ENCODE measurements at regions not wholly inside any gene's neighbourhood (a gene's known extent, or its start where the extent isn't known, plus 50 kb on each side); places are given as distances from the start of the nearest gene placed in this dataset.

GRCh38 chr3:89946884-89947283 is 839.5 kb downstream of the EPHA3 start:
- Histone ChIP-seq H3K9me3 (ENCODE audit: control extremely low read depth in 1 of 5, control insufficient read depth in 4 of 5, insufficient read depth in 2 of 5, low read depth in 1 of 5, low read length in 4 of 5) (no peaks in the 10 kb centered on the region), H3K4me3 (ENCODE audit: control insufficient read depth in 1 of 7, extremely low read depth in 1 of 7, insufficient read depth in 4 of 7, low read depth in 2 of 7, low read length in 6 of 7) (no peak overlapping the region), H3K27me3 (replicated peaks in 2 of 5; ENCODE audit: control insufficient read depth in 4 of 5, insufficient read depth in 5 of 5, low read length in 4 of 5) (no peaks in the 10 kb centered on the region), H3K27ac (ENCODE audit: insufficient read depth in 1 of 2, low read depth in 1 of 2, low read length in 2 of 2, poor library complexity in 1 of 2, severe bottlenecking in 2 of 2) (no peak overlapping the region), H3K36me3 (ENCODE audit: control insufficient read depth in 4 of 4, insufficient read depth in 4 of 4, low read length in 3 of 4) (no peaks in the 10 kb centered on the region), H3K4me1 (ENCODE audit: control extremely low read depth in 1 of 4, control insufficient read depth in 4 of 4, insufficient read depth in 4 of 4, low read length in 3 of 4) (no peaks in the 10 kb centered on the region)
- ChIA-PET POLR2A (no interaction called here), CTCF (no interaction called here)
- DNase-seq, result no peak
- WGBS (ENCODE audit: insufficient coverage), result no CpG with 5 or more reads among the region's 1 CpG

- no peaks in the 10 kb centered on the region for H3K27me3 ChIP-seq (replicated peaks in 2 of 5; ENCODE audit: control insufficient read depth in 4 of 5, insufficient read depth in 5 of 5, low read length in 4 of 5)
- H3K36me3 ChIP-seq (ENCODE audit: control insufficient read depth in 4 of 4, insufficient read depth in 4 of 4, low read length in 3 of 4), result no peaks in the 10 kb centered on the region
- WGBS (ENCODE audit: insufficient coverage), result 95% methylated on average over 3 of the region's 5 CpGs
- no peaks in the 10 kb centered on the region for H3K9me3 ChIP-seq (ENCODE audit: control extremely low read depth in 1 of 5, control insufficient read depth in 4 of 5, insufficient read depth in 2 of 5, low read depth in 1 of 5, low read length in 4 of 5)
- ChIA-PET POLR2A (no interaction called here), CTCF (no interaction called here)
- no peak for DNase-seq
- H3K4me1 ChIP-seq (ENCODE audit: control extremely low read depth in 1 of 4, control insufficient read depth in 4 of 4, insufficient read depth in 4 of 4, low read length in 3 of 4), result no peaks in the 10 kb centered on the region
- H3K4me3 ChIP-seq (ENCODE audit: control insufficient read depth in 1 of 7, extremely low read depth in 1 of 7, insufficient read depth in 4 of 7, low read depth in 2 of 7, low read length in 6 of 7), result no peak overlapping the region
- H3K27ac ChIP-seq (ENCODE audit: insufficient read depth in 1 of 2, low read depth in 1 of 2, low read length in 2 of 2, poor library complexity in 1 of 2, severe bottlenecking in 2 of 2), result no peak overlapping the region
These were observed 840.0 kb downstream of the EPHA3 start for GRCh38 chr3:89947337-89947954.

- ChIA-PET CTCF (no interaction called here), POLR2A (no interaction called here)
- Histone ChIP-seq H3K4me1 (ENCODE audit: control extremely low read depth in 1 of 4, control insufficient read depth in 4 of 4, insufficient read depth in 4 of 4, low read length in 3 of 4) (no peaks in the 10 kb centered on the region), H3K9me3 (ENCODE audit: control extremely low read depth in 1 of 5, control insufficient read depth in 4 of 5, insufficient read depth in 2 of 5, low read depth in 1 of 5, low read length in 4 of 5) (no peaks in the 10 kb centered on the region), H3K36me3 (ENCODE audit: control insufficient read depth in 4 of 4, insufficient read depth in 4 of 4, low read length in 3 of 4) (no peaks in the 10 kb centered on the region), H3K27me3 (replicated peaks in 2 of 5; ENCODE audit: control insufficient read depth in 4 of 5, insufficient read depth in 5 of 5, low read length in 4 of 5) (no peaks in the 10 kb centered on the region), H3K4me3 (ENCODE audit: control insufficient read depth in 1 of 7, extremely low read depth in 1 of 7, insufficient read depth in 4 of 7, low read depth in 2 of 7, low read length in 6 of 7) (no peak overlapping the region), H3K27ac (ENCODE audit: insufficient read depth in 1 of 2, low read depth in 1 of 2, low read length in 2 of 2, poor library complexity in 1 of 2, severe bottlenecking in 2 of 2) (no peak overlapping the region)
- DNase-seq, result no peak
These were observed 840.6 kb downstream of the EPHA3 start for GRCh38 chr3:89948008-89948407.

GRCh38 chr3:89950772-89951171 is 843.4 kb downstream of the EPHA3 start:
- Histone ChIP-seq H3K4me1 (ENCODE audit: control extremely low read depth in 1 of 4, control insufficient read depth in 4 of 4, insufficient read depth in 4 of 4, low read length in 3 of 4) (no peaks in the 10 kb centered on the region), H3K36me3 (ENCODE audit: control insufficient read depth in 4 of 4, insufficient read depth in 4 of 4, low read length in 3 of 4) (no peaks in the 10 kb centered on the region), H3K27ac (ENCODE audit: insufficient read depth in 1 of 2, low read depth in 1 of 2, low read length in 2 of 2, poor library complexity in 1 of 2, severe bottlenecking in 2 of 2) (no peak overlapping the region), H3K4me3 (ENCODE audit: control insufficient read depth in 1 of 7, extremely low read depth in 1 of 7, insufficient read depth in 4 of 7, low read depth in 2 of 7, low read length in 6 of 7) (no peak overlapping the region), H3K27me3 (replicated peaks in 2 of 5; ENCODE audit: control insufficient read depth in 4 of 5, insufficient read depth in 5 of 5, low read length in 4 of 5) (no peaks in the 10 kb centered on the region), H3K9me3 (ENCODE audit: control extremely low read depth in 1 of 5, control insufficient read depth in 4 of 5, insufficient read depth in 2 of 5, low read depth in 1 of 5, low read length in 4 of 5) (no peaks in the 10 kb centered on the region)
- WGBS (ENCODE audit: insufficient coverage), result no CpG with 5 or more reads among the region's 1 CpG
- DNase-seq, result no peak
- ChIA-PET CTCF (no interaction called here), POLR2A (no interaction called here)

DNA sequence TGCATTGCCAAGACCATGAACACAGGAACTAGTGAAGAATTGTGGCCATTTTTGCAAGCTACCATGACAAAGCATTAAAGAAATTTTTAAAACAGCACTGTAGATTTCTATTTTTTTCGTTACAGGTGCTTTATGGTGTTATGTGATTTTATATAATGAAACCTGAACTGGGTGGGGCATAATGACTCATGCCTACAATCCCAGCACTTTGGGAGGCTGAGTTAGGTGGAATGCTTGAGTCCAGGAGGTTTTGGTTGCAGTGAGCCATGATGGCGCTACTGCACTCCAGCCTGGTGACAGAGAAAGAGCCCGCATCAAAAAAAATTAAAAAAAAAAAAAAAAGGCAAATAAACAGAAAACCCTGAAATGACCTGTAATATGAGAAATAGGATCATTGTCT is 846.7 kb downstream of the EPHA3 start:
- Histone ChIP-seq H3K36me3 (ENCODE audit: control insufficient read depth in 4 of 4, insufficient read depth in 4 of 4, low read length in 3 of 4) (no peaks in the 10 kb centered on the region), H3K9me3 (ENCODE audit: control extremely low read depth in 1 of 5, control insufficient read depth in 4 of 5, insufficient read depth in 2 of 5, low read depth in 1 of 5, low read length in 4 of 5) (no peaks in the 10 kb centered on the region), H3K4me3 (ENCODE audit: control insufficient read depth in 1 of 7, extremely low read depth in 1 of 7, insufficient read depth in 4 of 7, low read depth in 2 of 7, low read length in 6 of 7) (no peak overlapping the region), H3K27me3 (replicated peaks in 2 of 5; ENCODE audit: control insufficient read depth in 4 of 5, insufficient read depth in 5 of 5, low read length in 4 of 5) (no peaks in the 10 kb centered on the region), H3K4me1 (ENCODE audit: control extremely low read depth in 1 of 4, control insufficient read depth in 4 of 4, insufficient read depth in 4 of 4, low read length in 3 of 4) (no peaks in the 10 kb centered on the region), H3K27ac (ENCODE audit: insufficient read depth in 1 of 2, low read depth in 1 of 2, low read length in 2 of 2, poor library complexity in 1 of 2, severe bottlenecking in 2 of 2) (no peak overlapping the region)
- no peak for DNase-seq
- ChIA-PET POLR2A (no interaction called here), CTCF (no interaction called here)
- WGBS (ENCODE audit: insufficient coverage), result 100% methylated on average over 1 of the region's 3 CpGs

DNA sequence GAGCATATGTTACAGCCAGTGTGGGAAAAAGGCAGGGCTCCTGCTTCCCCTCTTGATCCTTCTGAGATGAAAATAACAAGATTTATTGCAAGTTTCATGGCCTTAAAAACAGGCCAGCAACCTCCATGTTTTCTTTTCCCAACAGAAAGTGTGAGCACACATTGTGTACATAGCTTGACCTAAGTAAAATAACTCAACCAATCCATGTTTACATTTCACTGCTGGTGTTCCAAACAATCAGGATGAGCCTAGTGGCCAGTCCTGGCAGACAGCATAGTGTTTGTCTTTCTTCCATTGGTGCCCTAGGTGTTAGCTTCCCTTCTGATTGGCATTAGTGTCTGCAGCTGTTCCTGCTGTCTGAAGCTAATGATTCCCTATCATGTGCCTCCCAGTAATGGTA is 847.7 kb downstream of the EPHA3 start:
- POLR2A ChIA-PET, result no interaction called here
- H3K9me3 ChIP-seq (ENCODE audit: control extremely low read depth in 1 of 5, control insufficient read depth in 4 of 5, insufficient read depth in 2 of 5, low read depth in 1 of 5, low read length in 4 of 5), result no peaks in the 10 kb centered on the region
- no peak overlapping the region for H3K27ac ChIP-seq (ENCODE audit: insufficient read depth in 1 of 2, low read depth in 1 of 2, low read length in 2 of 2, poor library complexity in 1 of 2, severe bottlenecking in 2 of 2)
- H3K27me3 ChIP-seq (replicated peaks in 2 of 5; ENCODE audit: control insufficient read depth in 4 of 5, insufficient read depth in 5 of 5, low read length in 4 of 5), result no peaks in the 10 kb centered on the region
- no peak overlapping the region for H3K4me3 ChIP-seq (ENCODE audit: control insufficient read depth in 1 of 7, extremely low read depth in 1 of 7, insufficient read depth in 4 of 7, low read depth in 2 of 7, low read length in 6 of 7)
- CTCF ChIA-PET, result no interaction called here
- DNase-seq, result no peak
- H3K4me1 ChIP-seq (ENCODE audit: control extremely low read depth in 1 of 4, control insufficient read depth in 4 of 4, insufficient read depth in 4 of 4, low read length in 3 of 4), result no peaks in the 10 kb centered on the region
- no peaks in the 10 kb centered on the region for H3K36me3 ChIP-seq (ENCODE audit: control insufficient read depth in 4 of 4, insufficient read depth in 4 of 4, low read length in 3 of 4)

- POLR2A ChIA-PET, result no interaction called here
- CTCF ChIA-PET, result no interaction called here
- WGBS (ENCODE audit: insufficient coverage), result no CpG with 5 or more reads among the region's 2 CpGs
These were observed 850.0 kb downstream of the EPHA3 start for GRCh38 chr3:89957451-89957850.

More at GRCh38 chr3:89957451-89957850, 850.0 kb downstream of the EPHA3 start:
- Histone ChIP-seq H3K27ac (ENCODE audit: insufficient read depth in 1 of 2, low read depth in 1 of 2, low read length in 2 of 2, poor library complexity in 1 of 2, severe bottlenecking in 2 of 2) (no peak overlapping the region), H3K36me3 (ENCODE audit: control insufficient read depth in 4 of 4, insufficient read depth in 4 of 4, low read length in 3 of 4) (no peaks in the 10 kb centered on the region), H3K4me1 (ENCODE audit: control extremely low read depth in 1 of 4, control insufficient read depth in 4 of 4, insufficient read depth in 4 of 4, low read length in 3 of 4) (no peaks in the 10 kb centered on the region), H3K4me3 (ENCODE audit: control insufficient read depth in 1 of 7, extremely low read depth in 1 of 7, insufficient read depth in 4 of 7, low read depth in 2 of 7, low read length in 6 of 7) (no peak overlapping the region), H3K9me3 (ENCODE audit: control extremely low read depth in 1 of 5, control insufficient read depth in 4 of 5, insufficient read depth in 2 of 5, low read depth in 1 of 5, low read length in 4 of 5) (no peaks in the 10 kb centered on the region), H3K27me3 (replicated peaks in 2 of 5; ENCODE audit: control insufficient read depth in 4 of 5, insufficient read depth in 5 of 5, low read length in 4 of 5) (no peaks in the 10 kb centered on the region)
- DNase-seq, result no peak

Measured in common myeloid progenitor, CD34-positive (primary cell).